ENCODE measurements at regions not wholly inside any gene's neighbourhood (a gene's known extent, or its start where the extent isn't known, plus 50 kb on each side); places are given as distances from the start of the nearest gene placed in this dataset.

DNA sequence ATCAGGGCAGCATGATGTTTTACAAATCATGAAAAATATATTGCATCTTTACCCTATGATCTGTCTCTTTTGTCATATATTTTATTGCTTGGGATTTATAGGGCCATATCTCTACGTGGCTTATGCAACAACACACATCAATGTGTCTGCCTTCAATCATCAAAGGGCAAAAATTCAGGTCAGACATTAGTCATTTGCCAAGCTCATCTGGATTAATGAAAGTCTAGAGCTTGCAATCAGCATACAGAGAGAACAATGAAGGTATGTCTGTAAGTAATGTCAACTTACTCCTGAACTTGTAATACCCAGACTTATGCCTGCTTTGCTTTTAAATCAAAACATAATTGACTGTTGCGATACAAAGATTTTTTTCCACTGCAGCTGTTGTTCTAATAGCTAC lies 282.7 kb downstream of the HAO1 start:
- TF ChIP-seq EZH2 (IDR thresholded peaks at IDR 0.05; ENCODE audit: insufficient read depth, poor library complexity, severe bottlenecking) (no peak), EZH2phosphoT487 (IDR thresholded peaks at IDR 0.05; ENCODE audit: insufficient read depth, low read depth) (no peak)

Measured in GM23248 (cell line).